Cardiac fibroblast (primary cell): ENCODE measurements at regions not wholly inside any gene's neighbourhood (a gene's known extent, or its start where the extent isn't known, plus 50 kb on each side); places are given as distances from the start of the nearest gene placed in this dataset.
"Not testable (repeated sequence)": the region's sequence is repeated elsewhere in the genome, so short reads cannot be mapped to it uniquely, and the experiment has no call there.

Experiments used
- DNase-seq, 2 donors: peaks; one replicate each; pipeline versions ENCODE4 v3.0.0 to v3.0.0-alpha.2; 2010; ENCODE audit warnings: low read depth in 2 of 2
- H3K4me3 ChIP-seq, 2 donors: replicated peaks in 1 of 2; 1 replicate in 1 of 2; 2 replicates in 1 of 2; pipeline ENCODE4 v1.5.1; 2011; ENCODE audit warnings: low read depth in 2 of 2, low read length in 2 of 2, mild to moderate bottlenecking in 2 of 2, moderate library complexity in 1 of 2
- TF ChIP-seq, protein P1 (sequence below): IDR thresholded peaks from one replicate; pipeline ENCODE4 v1.5.1; 2011; ENCODE audit warnings: low read depth, mild to moderate bottlenecking, low read length, inconsistent platforms

GRCh38 chr12:131333136-131333535, 377.8 kb upstream of the SFSWAP start:
- DNase-seq, result no peak
- H3K4me3 ChIP-seq, result no peak overlapping the region
- TF ChIP-seq, protein P1, sequence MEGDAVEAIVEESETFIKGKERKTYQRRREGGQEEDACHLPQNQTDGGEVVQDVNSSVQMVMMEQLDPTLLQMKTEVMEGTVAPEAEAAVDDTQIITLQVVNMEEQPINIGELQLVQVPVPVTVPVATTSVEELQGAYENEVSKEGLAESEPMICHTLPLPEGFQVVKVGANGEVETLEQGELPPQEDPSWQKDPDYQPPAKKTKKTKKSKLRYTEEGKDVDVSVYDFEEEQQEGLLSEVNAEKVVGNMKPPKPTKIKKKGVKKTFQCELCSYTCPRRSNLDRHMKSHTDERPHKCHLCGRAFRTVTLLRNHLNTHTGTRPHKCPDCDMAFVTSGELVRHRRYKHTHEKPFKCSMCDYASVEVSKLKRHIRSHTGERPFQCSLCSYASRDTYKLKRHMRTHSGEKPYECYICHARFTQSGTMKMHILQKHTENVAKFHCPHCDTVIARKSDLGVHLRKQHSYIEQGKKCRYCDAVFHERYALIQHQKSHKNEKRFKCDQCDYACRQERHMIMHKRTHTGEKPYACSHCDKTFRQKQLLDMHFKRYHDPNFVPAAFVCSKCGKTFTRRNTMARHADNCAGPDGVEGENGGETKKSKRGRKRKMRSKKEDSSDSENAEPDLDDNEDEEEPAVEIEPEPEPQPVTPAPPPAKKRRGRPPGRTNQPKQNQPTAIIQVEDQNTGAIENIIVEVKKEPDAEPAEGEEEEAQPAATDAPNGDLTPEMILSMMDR, result no peak

DNA sequence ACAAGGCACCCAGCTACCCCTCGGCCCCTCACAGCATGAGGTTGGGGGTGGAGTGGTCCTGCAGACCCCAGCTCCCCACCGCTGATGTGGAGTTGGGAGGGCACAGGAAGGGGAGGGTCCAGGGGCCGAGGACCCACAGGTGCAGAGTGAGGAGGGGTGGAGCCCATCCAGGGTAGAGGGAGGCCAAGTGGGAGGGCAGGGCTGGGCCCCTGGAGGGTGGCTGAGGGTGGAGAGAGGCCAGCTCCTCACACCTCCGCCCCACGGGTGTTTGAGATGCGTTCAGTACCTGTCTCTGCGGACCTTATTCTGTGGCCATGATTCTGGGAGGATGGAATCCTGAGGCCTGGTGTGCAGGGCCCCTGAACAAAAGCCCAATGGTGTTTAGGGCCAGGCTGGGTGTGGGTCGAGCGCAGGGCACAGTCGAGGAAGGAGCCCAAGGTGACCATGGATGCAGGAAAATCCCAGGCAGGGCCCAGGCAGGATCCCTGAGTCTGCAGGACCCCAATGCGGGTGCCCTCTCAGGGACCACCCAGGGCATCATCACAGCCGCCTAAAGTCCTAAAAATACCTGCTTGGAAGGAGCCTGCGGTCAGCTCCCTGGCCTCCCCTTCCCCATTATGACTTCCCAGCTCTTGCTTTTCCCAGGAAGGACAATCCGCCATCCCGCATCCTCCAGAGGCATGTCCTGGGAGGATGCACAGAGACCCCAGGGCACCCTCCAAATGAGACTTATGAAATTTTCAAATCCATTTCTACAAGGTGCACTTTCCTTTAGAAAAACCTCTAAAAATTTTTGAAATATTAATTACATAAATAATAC, 377.1 kb upstream of the SFSWAP start:
- no peak for DNase-seq
- TF ChIP-seq, protein P1, result no peak

DNA sequence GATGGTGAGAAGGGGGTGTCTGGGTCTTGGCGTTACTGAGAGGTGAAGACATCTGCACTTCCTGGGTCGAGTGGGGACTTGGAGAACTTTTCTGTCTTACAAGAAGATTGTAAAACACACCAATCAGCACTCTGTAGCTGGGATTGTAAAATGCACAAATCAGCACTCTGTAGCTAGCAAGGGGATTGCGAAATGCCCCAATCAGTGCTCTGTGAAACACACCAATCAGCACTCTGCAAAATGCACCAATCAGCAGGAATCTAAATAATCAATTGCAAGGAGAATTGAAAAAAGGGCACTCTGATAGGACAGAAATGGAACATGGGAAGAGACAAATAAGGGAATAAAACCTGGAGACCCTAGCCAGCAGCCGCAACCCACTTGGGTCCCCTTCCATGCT, 376.1 kb upstream of the SFSWAP start:
- DNase-seq, result no peak
- H3K4me3 ChIP-seq, result no peak overlapping the region
- TF ChIP-seq, protein P1, result no peak

More for the DNA sequence above, 377.1 kb upstream of the SFSWAP start:
- H3K4me3 ChIP-seq, result no peak overlapping the region

GRCh38 chr12:131335456-131335855, 375.4 kb upstream of the SFSWAP start:
- no peak for DNase-seq
- H3K4me3 ChIP-seq, result no peak overlapping the region
- TF ChIP-seq, protein P1, result no peak

- not testable (repeated sequence) for H3K4me3 ChIP-seq, DNase-seq
Observed at GRCh38 chr12:131337861-131338260, 373.0 kb upstream of the SFSWAP start.

DNA sequence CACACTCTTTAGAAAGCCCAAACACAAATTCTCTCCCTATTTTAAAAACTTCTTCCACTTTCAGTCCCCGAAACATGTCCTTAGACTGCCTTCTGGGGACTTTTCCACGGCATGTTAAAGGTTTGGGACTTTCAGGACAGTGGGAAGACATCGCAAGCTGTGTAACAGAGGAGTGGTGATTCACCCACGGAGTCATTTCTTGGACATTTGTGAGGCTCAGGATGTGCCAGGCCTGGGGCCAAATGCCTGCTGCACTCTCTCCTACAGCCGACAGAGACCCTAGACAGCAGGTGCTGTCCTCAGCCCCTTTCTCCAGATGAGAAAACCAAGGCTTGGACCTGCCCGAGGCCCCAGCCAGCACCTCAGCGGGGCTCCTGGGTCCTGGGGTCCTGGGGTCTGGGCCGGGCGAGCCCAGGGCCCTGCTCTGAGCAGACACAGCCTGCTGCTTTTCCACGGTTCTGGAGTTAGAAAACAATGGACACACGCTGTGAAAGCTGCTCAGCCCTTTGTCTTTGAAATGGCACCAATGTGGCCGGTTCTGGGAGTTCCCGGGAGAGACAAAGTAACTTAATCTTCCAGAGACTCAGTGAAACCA, 370.2 kb upstream of the SFSWAP start:
- TF ChIP-seq, protein P1, result no peak
- DNase-seq, result no peak
- H3K4me3 ChIP-seq, result no peak overlapping the region

GRCh38 chr12:131341608-131342007, 369.3 kb upstream of the SFSWAP start:
- H3K4me3 ChIP-seq, DNase-seq: not testable (repeated sequence)

DNA sequence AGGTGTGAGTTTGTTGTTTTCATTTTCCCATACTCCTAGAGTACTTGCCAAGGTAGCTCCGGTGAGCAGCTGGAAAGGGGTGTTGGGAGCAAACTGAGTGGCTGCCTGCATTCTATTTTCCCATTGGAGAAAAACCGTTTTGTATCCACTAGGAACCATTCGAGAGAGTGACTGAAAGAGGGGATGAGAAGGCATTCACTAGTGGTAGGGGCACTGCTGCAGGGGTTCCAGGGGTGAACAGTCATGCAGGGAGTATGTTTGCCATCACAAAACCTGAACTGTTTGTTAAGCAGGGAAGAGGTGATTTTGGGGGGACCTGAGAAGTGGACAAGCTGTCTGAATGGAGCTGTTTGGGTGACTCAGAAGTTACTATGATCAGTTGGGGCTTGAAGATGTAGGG, 367.5 kb upstream of the SFSWAP start:
- not testable (repeated sequence) for H3K4me3 ChIP-seq, DNase-seq

GRCh38 chr12:131344715-131345520, 366.0 kb upstream of the SFSWAP start:
- DNase-seq, result not testable (repeated sequence)

More at GRCh38 chr12:131344715-131345520, 366.0 kb upstream of the SFSWAP start:
- H3K4me3 ChIP-seq, result not testable (repeated sequence)
